ENCODE measurements at regions not wholly inside any gene's neighbourhood (a gene's known extent, or its start where the extent isn't known, plus 50 kb on each side); places are given as distances from the start of the nearest gene placed in this dataset.

DNA sequence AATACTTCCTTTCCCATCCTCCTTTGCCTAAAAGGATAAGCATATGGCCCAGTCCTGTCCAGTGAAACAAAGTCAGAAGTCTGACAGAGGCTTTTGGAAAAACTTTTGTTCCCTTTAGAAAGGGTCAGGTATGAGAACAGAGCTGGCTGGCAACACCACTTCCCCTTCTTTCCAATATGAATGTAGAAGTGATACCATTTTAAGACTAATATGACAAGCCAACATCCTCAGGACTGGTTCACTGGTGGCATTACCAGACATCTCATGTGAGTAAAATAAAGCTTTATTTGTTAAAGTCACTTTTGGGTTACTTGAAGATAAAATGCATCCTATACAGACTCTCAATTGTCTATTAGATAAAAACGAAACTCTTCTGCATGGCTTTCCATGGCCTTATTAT lies 83.6 kb upstream of the PTCHD1 start:
- no peak for TF ChIP-seq CTCF (IDR thresholded peaks at IDR 0.05; ENCODE audit: control insufficient read depth, extremely low read depth, insufficient read depth)
- H3K4me3 ChIP-seq (ENCODE audit: low read depth, low read length) = no peak overlapping the region
- no peak for DNase-seq (ENCODE audit: low read depth)

DNA sequence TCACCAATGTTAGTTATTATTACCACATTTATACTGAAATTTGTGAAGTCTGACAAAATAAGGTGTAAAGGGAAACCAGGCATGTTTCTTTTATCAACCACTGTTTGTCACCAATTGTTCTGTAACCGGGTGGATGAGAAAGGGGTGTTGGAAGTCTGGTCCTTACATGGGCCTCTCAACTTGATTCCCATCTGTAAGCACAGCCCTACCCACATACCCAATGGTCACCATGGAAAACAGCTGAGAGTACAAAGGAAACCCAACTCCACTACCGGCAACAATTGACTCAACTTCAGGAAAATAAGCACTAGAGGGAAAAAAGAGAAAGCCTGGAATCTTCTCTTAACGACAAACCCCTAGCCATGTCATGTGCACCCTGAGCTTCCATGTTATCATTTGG lies 70.8 kb upstream of the PTCHD1 start:
- H3K4me3 ChIP-seq (ENCODE audit: low read depth, low read length) = no peak overlapping the region
- DNase-seq (ENCODE audit: low read depth) = no peak
- TF ChIP-seq CTCF (IDR thresholded peaks at IDR 0.05; ENCODE audit: control insufficient read depth, extremely low read depth, insufficient read depth) = no peak

GRCh38 chrX:23269923-23270322 lies 64.7 kb upstream of the PTCHD1 start:
- TF ChIP-seq CTCF (IDR thresholded peaks at IDR 0.05; ENCODE audit: control insufficient read depth, extremely low read depth, insufficient read depth) = no peak
- no peak for DNase-seq (ENCODE audit: low read depth)
- no peak overlapping the region for H3K4me3 ChIP-seq (ENCODE audit: low read depth, low read length)

- H3K4me3 ChIP-seq (ENCODE audit: low read depth, low read length) = no peak overlapping the region
- TF ChIP-seq CTCF (IDR thresholded peaks at IDR 0.05; ENCODE audit: control insufficient read depth, extremely low read depth, insufficient read depth) = no peak
- DNase-seq (ENCODE audit: low read depth) = no peak
Measured at GRCh38 chrX:23271026-23271425, 63.6 kb upstream of the PTCHD1 start.

- TF ChIP-seq CTCF (IDR thresholded peaks at IDR 0.05; ENCODE audit: control insufficient read depth, extremely low read depth, insufficient read depth) = no peak
- H3K4me3 ChIP-seq (ENCODE audit: low read depth, low read length) = no peak overlapping the region
- DNase-seq (ENCODE audit: low read depth) = no peak
Measured at GRCh38 chrX:23276475-23276874, 58.2 kb upstream of the PTCHD1 start.
